CD14-positive monocyte (primary cell): ENCODE measurements at regions not wholly inside any gene's neighbourhood (a gene's known extent, or its start where the extent isn't known, plus 50 kb on each side); places are given as distances from the start of the nearest gene placed in this dataset.

Experiments used
- DNase-seq, 3 donors: peaks; one replicate each; pipeline ENCODE4 v3.0.0-alpha.2; 2011 to 2022
- H2AFZ ChIP-seq: 2 replicates; pipeline ENCODE4 v1.6.0; 2012; ENCODE audit warnings: mild to moderate bottlenecking, low read depth, low read length, inconsistent platforms; ENCODE audit not compliant: insufficient read depth, poor library complexity, severe bottlenecking
- H3K27ac ChIP-seq, 2 donors: 1 replicate in 1 of 2; 2 replicates in 1 of 2; pipeline ENCODE4 v1.5.1; 2012 to 2013; ENCODE audit warnings: low read length in 2 of 2, control low read depth in 1 of 2, inconsistent platforms in 1 of 2, low read depth in 1 of 2, mild to moderate bottlenecking in 1 of 2
- H3K27me3 ChIP-seq, 2 donors: one replicate each; pipeline versions ENCODE4 v1.6.0 to v1.6.1; 2011 to 2013; ENCODE audit warnings: low read length in 2 of 2; ENCODE audit not compliant: control insufficient read depth in 2 of 2, insufficient read depth in 2 of 2
- H3K36me3 ChIP-seq, 2 donors: replicated peaks in 1 of 2; 1 replicate in 1 of 2; 2 replicates in 1 of 2; pipeline versions ENCODE4 v1.5.1 to v1.6.1; 2012 to 2013; ENCODE audit warnings: low read length in 2 of 2, control low read depth in 1 of 2, inconsistent platforms in 1 of 2, mild to moderate bottlenecking in 1 of 2; ENCODE audit not compliant: insufficient read depth in 2 of 2, control insufficient read depth in 1 of 2
- H3K4me1 ChIP-seq, 2 donors: 1 replicate in 1 of 2; 2 replicates in 1 of 2; pipeline versions ENCODE4 v1.5.1 to v1.6.1; 2012 to 2013; ENCODE audit warnings: low read length in 2 of 2, control low read depth in 1 of 2, inconsistent platforms in 1 of 2, mild to moderate bottlenecking in 1 of 2, moderate library complexity in 1 of 2; ENCODE audit not compliant: insufficient read depth in 2 of 2, control insufficient read depth in 1 of 2
- H3K4me2 ChIP-seq: replicated peaks from 2 replicates; pipeline ENCODE3; 2012; ENCODE audit warnings: low read length, moderate library complexity, mild to moderate bottlenecking; ENCODE audit not compliant: poor library complexity, severe bottlenecking; ENCODE audit errors: extremely low read depth
- H3K4me3 ChIP-seq, 3 experiments: fragments of 200-600 bp in 1 of 3; sonication (generic) in 1 of 3; replicated peaks in 1 of 3; 1 replicate in 2 of 3; 2 replicates in 1 of 3; pipeline ENCODE4 v1.5.1; 2011 to 2013; ENCODE audit warnings: low read length in 3 of 3, mild to moderate bottlenecking in 3 of 3, control low read depth in 2 of 3, low read depth in 2 of 3, inconsistent platforms in 1 of 3, moderate library complexity in 1 of 3
- H3K79me2 ChIP-seq: 2 replicates; pipeline ENCODE4 v1.6.0; 2012; ENCODE audit warnings: mild to moderate bottlenecking, control low read depth, inconsistent platforms, low read length, moderate library complexity; ENCODE audit not compliant: insufficient read depth
- H3K9ac ChIP-seq: 2 replicates; pipeline ENCODE4 v1.6.0; 2017; ENCODE audit warnings: low read length, mild to moderate bottlenecking; ENCODE audit not compliant: insufficient read depth, poor library complexity, severe bottlenecking
- H3K9me3 ChIP-seq, 2 donors: replicated peaks in 1 of 2; 1 replicate in 1 of 2; 2 replicates in 1 of 2; pipeline versions ENCODE4 v1.5.1 to v1.6.1; 2012 to 2013; ENCODE audit warnings: low read length in 2 of 2, control low read depth in 1 of 2; ENCODE audit not compliant: control insufficient read depth in 1 of 2, insufficient read depth in 1 of 2
- H4K20me1 ChIP-seq: 2 replicates; pipeline ENCODE4 v1.6.0; 2012; ENCODE audit warnings: mild to moderate bottlenecking, low read length, control low read depth, moderate library complexity; ENCODE audit not compliant: insufficient read depth
- H3K27ac Mint-ChIP-seq, 7 donors: one replicate each; pipeline ENCODE4 v1.8.0; 2020; ENCODE audit warnings: mild to moderate bottlenecking in 7 of 7, mixed read lengths in 7 of 7, moderate library complexity in 6 of 7, inconsistent platforms in 2 of 7
- H3K27me3 Mint-ChIP-seq, 3 donors: one replicate each; pipeline ENCODE4 v1.8.0; 2021 to 2022; ENCODE audit warnings: low read depth in 3 of 3, mild to moderate bottlenecking in 3 of 3, mixed read lengths in 3 of 3, moderate library complexity in 3 of 3, inconsistent platforms in 1 of 3
- H3K36me3 Mint-ChIP-seq, 2 donors: one replicate each; pipeline ENCODE4 v1.8.0; 2020; ENCODE audit warnings: mixed read lengths in 2 of 2, inconsistent platforms in 1 of 2, mild to moderate bottlenecking in 1 of 2
- H3K4me1 Mint-ChIP-seq: one replicate; pipeline ENCODE4 v1.8.0; 2020; ENCODE audit warnings: mild to moderate bottlenecking, mixed read lengths
- H3K4me3 Mint-ChIP-seq, 2 donors: one replicate each; pipeline ENCODE4 v1.8.0; 2020; ENCODE audit warnings: mild to moderate bottlenecking in 2 of 2, mixed read lengths in 2 of 2, moderate library complexity in 1 of 2
- H3K9me3 Mint-ChIP-seq, 7 donors: one replicate each; pipeline ENCODE4 v1.8.0; 2020 to 2022; ENCODE audit warnings: mixed read lengths in 7 of 7, mild to moderate bottlenecking in 6 of 7, moderate library complexity in 6 of 7, inconsistent platforms in 2 of 7
- WGBS: methylation state at CpG from one replicate; pipeline ENCODE4 v1.1.5; 2013; ENCODE audit warnings: missing lambda C conversion rate; ENCODE audit not compliant: insufficient coverage; 5-methylcytosine and 5-hydroxymethylcytosine counted together
- intact Hi-C, 2 donors: fragments of 100-400 bp; cut with micrococcal nuclease; formaldehyde crosslinking; loops; one replicate each; pipeline versions ENCODE4 v1.15.0 to v1.15.1; 2023
- TF ChIP-seq, protein P1 (sequence below): fragments of 200-600 bp; IDR thresholded peaks from one replicate; pipeline ENCODE4 v1.8.0; 2022; ENCODE audit warnings: antibody characterized with exemption, mild to moderate bottlenecking

DNA sequence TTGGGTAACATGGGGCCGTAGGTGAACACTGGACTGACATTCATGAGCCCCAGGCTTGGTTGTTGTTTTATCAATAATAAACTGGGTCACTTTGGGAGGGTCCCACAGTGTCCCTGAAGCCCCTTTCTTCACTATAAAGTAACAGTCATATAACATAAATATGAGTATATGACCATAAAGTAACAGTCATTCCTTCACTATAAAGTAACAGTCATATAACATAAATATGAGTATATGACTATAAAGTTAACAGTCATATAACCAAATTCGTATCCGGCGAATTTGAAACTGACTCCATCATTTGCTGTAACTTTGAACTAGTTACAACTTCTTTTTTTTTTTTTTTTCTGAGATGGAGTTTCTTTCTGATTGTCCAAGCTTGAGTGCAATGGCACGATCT is 210.3 kb downstream of the KATNAL1 start:
- H3K36me3 Mint-ChIP-seq: no peaks in the 10 kb centered on the region
- Histone ChIP-seq H3K27ac (no peak overlapping the region), H3K27me3 (no peaks in the 10 kb centered on the region), H3K4me3 (no peak overlapping the region), H3K4me1 (no peaks in the 10 kb centered on the region), H2AFZ (no peak overlapping the region), H3K9me3 (no peaks in the 10 kb centered on the region), H3K79me2 (no peaks in the 10 kb centered on the region), H3K9ac (no peak overlapping the region), H3K4me2 (no peak overlapping the region), H3K36me3 (no peaks in the 10 kb centered on the region), H4K20me1 (no peaks in the 10 kb centered on the region)
- no peak overlapping the region for H3K27ac Mint-ChIP-seq
- TF ChIP-seq, protein P1, sequence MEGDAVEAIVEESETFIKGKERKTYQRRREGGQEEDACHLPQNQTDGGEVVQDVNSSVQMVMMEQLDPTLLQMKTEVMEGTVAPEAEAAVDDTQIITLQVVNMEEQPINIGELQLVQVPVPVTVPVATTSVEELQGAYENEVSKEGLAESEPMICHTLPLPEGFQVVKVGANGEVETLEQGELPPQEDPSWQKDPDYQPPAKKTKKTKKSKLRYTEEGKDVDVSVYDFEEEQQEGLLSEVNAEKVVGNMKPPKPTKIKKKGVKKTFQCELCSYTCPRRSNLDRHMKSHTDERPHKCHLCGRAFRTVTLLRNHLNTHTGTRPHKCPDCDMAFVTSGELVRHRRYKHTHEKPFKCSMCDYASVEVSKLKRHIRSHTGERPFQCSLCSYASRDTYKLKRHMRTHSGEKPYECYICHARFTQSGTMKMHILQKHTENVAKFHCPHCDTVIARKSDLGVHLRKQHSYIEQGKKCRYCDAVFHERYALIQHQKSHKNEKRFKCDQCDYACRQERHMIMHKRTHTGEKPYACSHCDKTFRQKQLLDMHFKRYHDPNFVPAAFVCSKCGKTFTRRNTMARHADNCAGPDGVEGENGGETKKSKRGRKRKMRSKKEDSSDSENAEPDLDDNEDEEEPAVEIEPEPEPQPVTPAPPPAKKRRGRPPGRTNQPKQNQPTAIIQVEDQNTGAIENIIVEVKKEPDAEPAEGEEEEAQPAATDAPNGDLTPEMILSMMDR: no peak
- DNase-seq: no peak
- H3K9me3 Mint-ChIP-seq: peaks cover 0 to 4% (median 0%) of the 10 kb centered on the region in 7 donors
- 100% methylated on average over 1 of the region's 5 CpGs for WGBS
- intact Hi-C loops: no loop called here
- no peaks in the 10 kb centered on the region for H3K4me1 Mint-ChIP-seq
- H3K27me3 Mint-ChIP-seq: peaks cover 0 to 3% (median 0%) of the 10 kb centered on the region in 3 donors
- no peak overlapping the region for H3K4me3 Mint-ChIP-seq

DNA sequence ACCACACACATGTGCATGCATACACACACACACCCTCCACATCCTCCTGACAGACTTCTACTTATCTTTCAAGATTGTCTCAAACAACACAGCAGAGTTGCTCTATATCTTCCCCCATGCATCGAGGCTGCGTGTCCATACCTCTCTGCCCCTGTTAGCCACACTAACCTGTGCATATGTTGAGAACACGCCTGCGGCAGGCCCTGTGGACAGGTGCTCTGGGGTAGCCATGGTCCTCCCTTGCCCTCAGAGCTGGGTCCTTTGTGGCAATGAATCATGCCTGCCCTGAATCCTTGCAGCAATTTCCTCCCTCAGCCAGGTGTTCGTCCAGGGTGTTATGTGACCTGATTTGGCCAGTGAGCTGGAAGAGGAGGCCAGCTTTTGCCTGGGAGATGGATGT is 213.3 kb downstream of the KATNAL1 start:
- Histone ChIP-seq H3K27me3 (no peaks in the 10 kb centered on the region), H3K4me1 (no peaks in the 10 kb centered on the region), H4K20me1 (no peaks in the 10 kb centered on the region), H3K9ac (no peak overlapping the region), H3K27ac (no peak overlapping the region), H3K9me3 (no peaks in the 10 kb centered on the region), H3K79me2 (no peaks in the 10 kb centered on the region), H3K36me3 (no peaks in the 10 kb centered on the region), H3K4me2 (no peak overlapping the region), H2AFZ (no peak overlapping the region), H3K4me3 (no peak overlapping the region)
- Mint-ChIP-seq H3K4me3 (no peak overlapping the region), H3K9me3 (peaks cover 0 to 8% (median 3%) of the 10 kb centered on the region in 7 donors), H3K36me3 (no peaks in the 10 kb centered on the region), H3K4me1 (peaks cover 6% of the 10 kb centered on the region), H3K27ac (no peak overlapping the region), H3K27me3 (peaks cover 0 to 2% (median 0%) of the 10 kb centered on the region in 3 donors)
- no peak for DNase-seq
- TF ChIP-seq, protein P1: no peak
- intact Hi-C loops: no loop called here
- 94% methylated on average over 4 of the region's 5 CpGs for WGBS
